GM12874 (cell line): ENCODE measurements at regions not wholly inside any gene's neighbourhood (a gene's known extent, or its start where the extent isn't known, plus 50 kb on each side); places are given as distances from the start of the nearest gene placed in this dataset.

Source experiments
- TF ChIP-seq, protein P1 (sequence below): IDR thresholded peaks from 2 replicates; pipeline ENCODE4 v1.5.1; 2011; ENCODE audit warnings: low read depth, mild to moderate bottlenecking, control low read depth, low read length, moderate library complexity; ENCODE audit not compliant: insufficient read depth

DNA sequence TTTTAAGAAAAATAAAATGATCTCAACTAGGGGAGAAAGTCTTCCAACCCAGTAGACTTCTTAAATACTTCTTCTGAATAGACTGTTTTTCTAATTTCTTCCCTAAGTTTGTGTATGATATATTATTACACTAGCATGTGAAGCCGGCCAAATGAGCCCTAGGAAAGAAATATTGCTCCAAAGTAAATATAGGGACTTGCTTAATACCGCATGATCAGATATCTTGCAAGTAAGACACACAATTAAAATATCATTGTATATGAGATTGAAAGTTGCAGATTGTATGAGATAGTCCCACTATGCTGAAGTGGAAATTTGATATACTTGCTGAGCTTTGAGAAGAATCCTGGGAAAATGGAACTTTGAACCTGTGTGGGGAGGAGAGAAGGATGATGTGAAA is 225.7 kb downstream of the BAMBI start:
- TF ChIP-seq, protein P1, sequence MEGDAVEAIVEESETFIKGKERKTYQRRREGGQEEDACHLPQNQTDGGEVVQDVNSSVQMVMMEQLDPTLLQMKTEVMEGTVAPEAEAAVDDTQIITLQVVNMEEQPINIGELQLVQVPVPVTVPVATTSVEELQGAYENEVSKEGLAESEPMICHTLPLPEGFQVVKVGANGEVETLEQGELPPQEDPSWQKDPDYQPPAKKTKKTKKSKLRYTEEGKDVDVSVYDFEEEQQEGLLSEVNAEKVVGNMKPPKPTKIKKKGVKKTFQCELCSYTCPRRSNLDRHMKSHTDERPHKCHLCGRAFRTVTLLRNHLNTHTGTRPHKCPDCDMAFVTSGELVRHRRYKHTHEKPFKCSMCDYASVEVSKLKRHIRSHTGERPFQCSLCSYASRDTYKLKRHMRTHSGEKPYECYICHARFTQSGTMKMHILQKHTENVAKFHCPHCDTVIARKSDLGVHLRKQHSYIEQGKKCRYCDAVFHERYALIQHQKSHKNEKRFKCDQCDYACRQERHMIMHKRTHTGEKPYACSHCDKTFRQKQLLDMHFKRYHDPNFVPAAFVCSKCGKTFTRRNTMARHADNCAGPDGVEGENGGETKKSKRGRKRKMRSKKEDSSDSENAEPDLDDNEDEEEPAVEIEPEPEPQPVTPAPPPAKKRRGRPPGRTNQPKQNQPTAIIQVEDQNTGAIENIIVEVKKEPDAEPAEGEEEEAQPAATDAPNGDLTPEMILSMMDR: no peak

DNA sequence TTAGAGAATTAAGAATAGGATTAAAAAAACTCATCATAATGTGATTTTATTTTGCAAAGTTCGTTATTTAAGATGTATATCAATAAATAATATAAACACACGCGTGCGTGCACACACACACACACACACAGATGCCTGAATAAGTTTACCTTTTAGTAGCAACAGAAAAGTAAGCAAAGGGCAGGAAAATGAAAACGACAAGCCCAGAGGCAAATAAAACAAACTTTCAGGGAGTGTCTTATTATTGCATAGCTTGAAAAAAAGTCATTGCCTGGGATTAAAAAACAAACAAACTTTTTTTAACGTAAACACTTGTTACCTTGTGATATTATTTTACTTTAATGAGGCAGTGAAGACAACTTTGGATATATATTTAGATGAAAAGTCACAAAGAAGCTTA is 226.4 kb downstream of the BAMBI start:
- TF ChIP-seq, protein P1: no peak

DNA sequence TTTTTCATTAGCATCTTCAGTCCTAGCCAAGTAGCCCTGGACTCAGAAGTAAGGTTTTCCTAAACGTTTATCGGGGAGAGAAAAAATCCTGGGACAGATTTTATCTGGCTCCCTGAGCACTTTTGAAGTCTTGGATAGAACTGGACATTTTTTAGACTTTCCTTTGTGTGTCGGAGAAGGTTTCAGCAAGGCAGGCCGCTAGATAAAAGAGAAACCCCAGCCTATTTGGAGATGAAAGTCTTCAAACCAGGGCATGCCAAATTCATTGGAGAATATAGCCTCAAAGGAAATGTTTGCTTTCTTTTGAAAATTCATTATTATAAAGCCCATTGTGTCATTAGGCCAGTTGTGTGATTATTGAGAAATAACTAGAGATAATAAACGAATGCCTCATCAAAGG is 228.1 kb downstream of the BAMBI start:
- TF ChIP-seq, protein P1: no peak

DNA sequence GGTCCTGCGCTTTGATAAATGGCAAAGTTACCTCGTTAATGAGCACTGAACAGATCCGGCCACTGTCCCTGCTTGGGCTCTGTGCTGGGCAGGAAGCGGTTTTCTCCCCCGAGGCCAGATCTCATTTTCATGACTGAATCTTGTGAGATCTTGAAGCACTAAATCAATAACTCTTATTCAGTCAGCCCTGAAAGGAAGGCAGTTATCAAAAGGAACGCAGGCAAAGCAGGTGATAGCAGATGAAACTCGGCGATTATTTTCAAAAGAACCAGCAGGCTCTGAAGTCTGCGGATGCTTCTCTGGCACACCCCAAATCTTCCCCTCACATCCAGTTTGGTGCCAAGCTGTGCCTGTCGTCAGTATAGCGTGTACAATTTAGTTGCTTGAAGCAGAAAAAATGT is 228.7 kb downstream of the BAMBI start:
- TF ChIP-seq, protein P1: no peak

DNA sequence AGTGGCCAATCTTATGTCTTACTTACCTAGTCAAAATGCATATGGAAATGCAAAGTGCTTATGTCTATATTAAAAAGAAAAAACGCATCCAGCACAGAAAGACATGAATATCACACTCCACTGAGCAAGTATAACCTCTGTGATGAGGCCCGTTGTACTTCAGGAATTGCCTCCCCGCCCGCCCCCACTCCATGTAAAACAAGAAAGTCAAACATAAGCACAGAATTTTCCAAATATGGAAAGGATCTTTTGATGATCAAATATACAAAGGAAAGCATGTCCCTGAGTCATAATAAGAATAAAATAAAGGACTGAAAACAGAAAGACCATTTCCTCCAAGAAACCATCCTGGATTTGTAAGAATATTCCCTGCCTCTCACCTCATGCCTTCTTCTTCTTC is 229.1 kb downstream of the BAMBI start:
- TF ChIP-seq, protein P1: no peak

DNA sequence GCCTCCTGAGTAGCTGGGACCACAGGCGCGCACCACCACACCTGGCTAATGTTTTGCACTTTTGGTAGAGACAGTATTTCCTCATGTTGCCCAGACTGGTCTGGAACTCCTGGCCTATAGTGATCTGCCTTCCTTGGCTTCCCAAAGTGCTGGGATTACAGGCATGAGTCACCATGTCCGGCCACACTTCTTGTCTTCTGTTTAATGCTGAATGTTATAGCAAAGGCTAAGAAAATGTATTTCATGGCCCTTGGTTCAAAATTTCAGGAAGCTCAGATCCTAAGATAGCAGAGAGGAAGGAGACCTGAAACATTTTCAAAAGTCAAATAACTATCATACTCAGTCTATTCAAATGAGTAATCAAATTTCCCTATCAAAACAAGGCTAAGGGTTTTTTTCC is 229.6 kb downstream of the BAMBI start:
- TF ChIP-seq, protein P1: no peak

DNA sequence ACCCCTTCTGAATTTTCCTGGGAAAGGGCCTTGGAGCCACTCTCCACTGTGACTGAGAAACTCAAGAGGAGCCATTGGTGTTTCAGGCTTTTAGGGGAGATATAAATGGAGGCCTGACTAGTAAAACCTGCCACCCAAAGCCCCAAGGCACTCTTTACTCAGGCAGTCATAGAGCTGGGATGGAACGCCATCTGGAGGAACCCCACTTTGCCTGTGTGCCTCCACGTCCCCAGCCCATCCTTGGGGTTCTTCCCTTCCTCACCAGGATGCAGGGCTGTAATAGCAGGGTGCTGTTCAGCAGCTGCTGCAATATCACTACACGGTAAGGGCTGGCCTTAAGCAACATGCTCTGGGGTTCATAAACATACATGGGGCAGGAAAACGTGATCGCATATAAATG is 232.6 kb downstream of the BAMBI start:
- TF ChIP-seq, protein P1: no peak

DNA sequence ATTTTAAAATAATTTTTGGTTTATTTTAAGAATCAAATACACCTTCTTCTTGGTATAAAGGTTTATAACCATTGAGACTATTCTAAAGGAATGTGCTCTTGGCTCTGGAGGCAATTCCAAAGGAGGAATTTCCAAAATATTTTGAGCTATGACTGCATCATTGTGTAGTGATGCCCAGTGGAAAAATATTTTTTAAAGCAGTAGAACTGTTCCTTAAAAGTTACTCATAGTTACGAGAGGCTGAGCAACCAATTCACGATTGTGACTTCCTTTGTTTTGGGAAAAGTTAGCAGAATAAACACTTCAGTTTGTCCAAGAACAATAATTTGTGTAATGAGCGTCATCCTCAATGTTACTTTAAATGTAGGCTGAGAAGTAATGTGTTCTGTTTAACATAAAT is 233.6 kb downstream of the BAMBI start:
- TF ChIP-seq, protein P1: no peak
